Middle frontal gyrus (tissue), 1 donor: ENCODE measurements at regions not wholly inside any gene's neighbourhood (a gene's known extent, or its start where the extent isn't known, plus 50 kb on each side); places are given as distances from the start of the nearest gene placed in this dataset.
A peak's percentile ranks its signal among the peaks of the same experiment; 100 is the strongest.

Source experiments
- DNase-seq: peaks from one replicate; pipeline ENCODE4 v3.0.0-alpha.2; 2015; ENCODE audit warnings: low spot score; ENCODE audit errors: extremely low spot score

GRCh38 chr15:68500363-68501258 is 68.6 kb upstream of the ITGA11 start:
- DNase-seq: no peak

- DNase-seq: no peak
Measured at GRCh38 chr15:68501259-68501591, 69.3 kb upstream of the ITGA11 start.

GRCh38 chr15:68501616-68502015 is 69.7 kb upstream of the ITGA11 start:
- no peak for DNase-seq

GRCh38 chr15:68502398-68502901 is 70.5 kb upstream of the ITGA11 start:
- no peak for DNase-seq

- DNase-seq: no peak
Measured at GRCh38 chr15:68503213-68503612, 71.2 kb upstream of the ITGA11 start.

- no peak for DNase-seq
Measured at GRCh38 chr15:68503791-68504680, 72.1 kb upstream of the ITGA11 start.

- no peak for DNase-seq
Measured at GRCh38 chr15:68504681-68505170, 72.8 kb upstream of the ITGA11 start.

GRCh38 chr15:68506071-68506470 is 72.7 kb upstream of the CORO2B start:
- no peak for DNase-seq

- no peak for DNase-seq
Measured at GRCh38 chr15:68507447-68507846, 71.3 kb upstream of the CORO2B start.

GRCh38 chr15:68508485-68509189 is 70.2 kb upstream of the CORO2B start:
- no peak for DNase-seq

GRCh38 chr15:68510558-68510957 is 68.2 kb upstream of the CORO2B start:
- no peak for DNase-seq

- DNase-seq: no peak
Measured at GRCh38 chr15:68511073-68511991, 67.5 kb upstream of the CORO2B start.

- no peak for DNase-seq
Measured at GRCh38 chr15:68512052-68512451, 66.7 kb upstream of the CORO2B start.

GRCh38 chr15:68512598-68512997 is 66.2 kb upstream of the CORO2B start:
- DNase-seq: no peak

- DNase-seq: no peak
Measured at GRCh38 chr15:68515371-68516095, 63.3 kb upstream of the CORO2B start.

GRCh38 chr15:68517285-68517761 is 61.5 kb upstream of the CORO2B start:
- no peak for DNase-seq

- DNase-seq: peak; percentile 46
Measured at GRCh38 chr15:68518046-68518445, 60.7 kb upstream of the CORO2B start.

- no peak for DNase-seq
Measured at GRCh38 chr15:68518785-68519430, 59.9 kb upstream of the CORO2B start.
